ENCODE measurements at regions not wholly inside any gene's neighbourhood (a gene's known extent, or its start where the extent isn't known, plus 50 kb on each side); places are given as distances from the start of the nearest gene placed in this dataset.

DNA sequence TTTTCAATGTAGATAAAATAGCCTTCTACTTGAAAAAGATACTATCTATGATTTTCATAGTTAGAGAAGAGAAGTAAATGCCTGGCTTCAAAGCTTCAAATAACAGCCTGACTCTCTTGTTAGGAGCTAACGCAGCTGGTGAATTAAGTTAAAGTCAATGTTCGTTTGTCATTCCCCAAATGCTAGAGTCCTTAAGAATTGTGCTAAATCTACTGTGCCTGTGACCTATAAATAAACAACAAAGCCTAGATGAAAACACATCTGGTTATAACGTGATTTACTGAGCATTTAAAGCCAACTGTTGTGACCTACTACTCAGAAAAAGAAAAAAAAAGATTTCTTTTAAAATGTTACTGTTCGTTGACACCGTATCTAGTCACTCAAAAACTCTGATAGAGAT is 134.7 kb downstream of the POLR1F start:
- Mint-ChIP-seq H3K9me3 (no peaks in the 10 kb centered on the region), H3K27me3 (no peaks in the 10 kb centered on the region), H3K27ac (no peak overlapping the region), H3K4me1 (ENCODE audit: low read depth) (no peaks in the 10 kb centered on the region), H3K36me3 (ENCODE audit: low read depth) (no peaks in the 10 kb centered on the region), H3K4me3 (no peak overlapping the region)
- ATAC-seq, result no peak
- intact Hi-C loops (cut with micrococcal nuclease), result no loop called here
- DNase-seq, result no peak
- CTCF ChIA-PET, result no interaction called here
- no peak for TF ChIP-seq CTCF (IDR thresholded peaks at IDR 0.05)
- POLR2A ChIA-PET, result no interaction called here

GRCh38 chr7:19572566-19572965 is 136.3 kb downstream of the POLR1F start:
- H3K27ac Mint-ChIP-seq, result no peak overlapping the region
- no peaks in the 10 kb centered on the region for H3K9me3 Mint-ChIP-seq
- DNase-seq, result no peak
- H3K36me3 Mint-ChIP-seq (ENCODE audit: low read depth), result no peaks in the 10 kb centered on the region
- no peak for ATAC-seq
- CTCF ChIA-PET, result no interaction called here
- no peaks in the 10 kb centered on the region for H3K4me1 Mint-ChIP-seq (ENCODE audit: low read depth)
- no peak overlapping the region for H3K4me3 Mint-ChIP-seq
- POLR2A ChIA-PET, result no interaction called here
- no peak for TF ChIP-seq CTCF (IDR thresholded peaks at IDR 0.05)
- no peaks in the 10 kb centered on the region for H3K27me3 Mint-ChIP-seq
- intact Hi-C loops (cut with micrococcal nuclease), result no loop called here

DNA sequence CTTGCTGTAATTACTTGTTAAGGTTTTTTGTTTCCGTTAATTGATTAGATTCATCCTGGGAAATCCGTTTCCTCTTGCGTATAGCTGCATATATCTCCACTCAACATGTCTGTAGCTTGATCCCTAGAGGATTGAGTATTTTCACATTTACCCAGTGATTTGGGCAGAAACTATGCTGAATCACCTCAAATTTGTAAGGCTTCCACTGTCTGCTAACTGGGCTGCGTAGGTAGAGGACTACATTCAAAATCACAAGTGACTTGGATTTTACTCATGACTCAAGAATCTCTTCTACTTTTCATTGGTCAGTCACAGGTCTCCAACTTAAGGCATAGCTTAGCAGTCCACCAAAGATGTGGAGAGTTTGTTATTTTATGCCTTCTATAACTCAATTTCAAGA is 141.8 kb downstream of the POLR1F start:
- no peak for DNase-seq
- H3K27ac Mint-ChIP-seq, result no peak overlapping the region
- no peaks in the 10 kb centered on the region for H3K9me3 Mint-ChIP-seq
- H3K4me3 Mint-ChIP-seq, result no peak overlapping the region
- H3K36me3 Mint-ChIP-seq (ENCODE audit: low read depth), result no peaks in the 10 kb centered on the region
- ChIA-PET POLR2A (no interaction called here), CTCF (no interaction called here)
- TF ChIP-seq CTCF (IDR thresholded peaks at IDR 0.05), result no peak
- no peak for ATAC-seq
- H3K4me1 Mint-ChIP-seq (ENCODE audit: low read depth), result no peaks in the 10 kb centered on the region
- H3K27me3 Mint-ChIP-seq, result no peaks in the 10 kb centered on the region
- intact Hi-C loops (cut with micrococcal nuclease), result no loop called here

GRCh38 chr7:19565602-19566001 is 143.2 kb downstream of the POLR1F start:
- Mint-ChIP-seq H3K9me3 (no peaks in the 10 kb centered on the region), H3K27ac (no peak overlapping the region), H3K4me3 (no peak overlapping the region), H3K36me3 (ENCODE audit: low read depth) (no peaks in the 10 kb centered on the region), H3K27me3 (no peaks in the 10 kb centered on the region), H3K4me1 (ENCODE audit: low read depth) (no peaks in the 10 kb centered on the region)
- CTCF ChIA-PET, result no interaction called here
- ATAC-seq, result no peak
- DNase-seq, result no peak
- intact Hi-C loops (cut with micrococcal nuclease), result no loop called here
- TF ChIP-seq CTCF (IDR thresholded peaks at IDR 0.05), result no peak
- POLR2A ChIA-PET, result no interaction called here

GRCh38 chr7:19561121-19561805 is 147.6 kb downstream of the POLR1F start:
- Mint-ChIP-seq H3K27ac (no peak overlapping the region), H3K27me3 (no peaks in the 10 kb centered on the region), H3K4me1 (ENCODE audit: low read depth) (no peaks in the 10 kb centered on the region), H3K36me3 (ENCODE audit: low read depth) (no peaks in the 10 kb centered on the region), H3K9me3 (no peaks in the 10 kb centered on the region), H3K4me3 (no peak overlapping the region)
- no peak for TF ChIP-seq CTCF (IDR thresholded peaks at IDR 0.05)
- CTCF ChIA-PET, result no interaction called here
- DNase-seq (no peak), ATAC-seq (no peak)
- POLR2A ChIA-PET, result no interaction called here
- intact Hi-C loops (cut with micrococcal nuclease), result no loop called here
